Fibroblast of lung (primary cell): ENCODE measurements at regions not wholly inside any gene's neighbourhood (a gene's known extent, or its start where the extent isn't known, plus 50 kb on each side); places are given as distances from the start of the nearest gene placed in this dataset.

ENCODE experiments used
- EZH2 ChIP-seq: IDR thresholded peaks from 2 replicates; pipeline ENCODE4 v1.5.1; 2012; ENCODE audit warnings: low read length, control low read depth, mild to moderate bottlenecking; ENCODE audit errors: missing control alignments
- TF ChIP-seq, protein P1 (sequence below), 2 donors: IDR thresholded peaks in 1 of 2; conservative IDR thresholded peaks in 1 of 2; 1 replicate in 1 of 2; 2 replicates in 1 of 2; pipeline ENCODE4 v1.5.1; 2011 to 2012; ENCODE audit warnings: low read length in 2 of 2, control low read depth in 1 of 2, inconsistent platforms in 1 of 2, low read depth in 1 of 2, mild to moderate bottlenecking in 1 of 2

DNA sequence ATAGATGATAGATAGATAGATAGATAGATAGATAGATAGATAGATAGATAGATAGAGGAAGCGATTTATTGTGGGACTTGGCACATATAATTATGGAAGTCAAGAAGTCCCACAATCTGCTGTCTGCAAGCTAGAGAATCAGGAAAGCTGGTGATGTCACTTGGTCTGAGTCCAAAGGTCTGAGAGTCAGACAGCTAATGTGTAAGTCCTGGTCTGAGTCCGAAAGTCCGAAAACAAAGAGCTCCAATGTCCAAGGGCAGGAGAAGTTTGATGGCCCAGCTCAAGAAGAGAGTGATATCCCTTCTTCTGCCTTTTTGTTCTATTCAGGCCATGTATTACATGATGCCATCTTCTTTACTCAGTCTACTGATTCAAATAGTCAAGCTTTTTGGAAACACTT, 53.8 kb upstream of the TCF7L2 start:
- TF ChIP-seq, protein P1, sequence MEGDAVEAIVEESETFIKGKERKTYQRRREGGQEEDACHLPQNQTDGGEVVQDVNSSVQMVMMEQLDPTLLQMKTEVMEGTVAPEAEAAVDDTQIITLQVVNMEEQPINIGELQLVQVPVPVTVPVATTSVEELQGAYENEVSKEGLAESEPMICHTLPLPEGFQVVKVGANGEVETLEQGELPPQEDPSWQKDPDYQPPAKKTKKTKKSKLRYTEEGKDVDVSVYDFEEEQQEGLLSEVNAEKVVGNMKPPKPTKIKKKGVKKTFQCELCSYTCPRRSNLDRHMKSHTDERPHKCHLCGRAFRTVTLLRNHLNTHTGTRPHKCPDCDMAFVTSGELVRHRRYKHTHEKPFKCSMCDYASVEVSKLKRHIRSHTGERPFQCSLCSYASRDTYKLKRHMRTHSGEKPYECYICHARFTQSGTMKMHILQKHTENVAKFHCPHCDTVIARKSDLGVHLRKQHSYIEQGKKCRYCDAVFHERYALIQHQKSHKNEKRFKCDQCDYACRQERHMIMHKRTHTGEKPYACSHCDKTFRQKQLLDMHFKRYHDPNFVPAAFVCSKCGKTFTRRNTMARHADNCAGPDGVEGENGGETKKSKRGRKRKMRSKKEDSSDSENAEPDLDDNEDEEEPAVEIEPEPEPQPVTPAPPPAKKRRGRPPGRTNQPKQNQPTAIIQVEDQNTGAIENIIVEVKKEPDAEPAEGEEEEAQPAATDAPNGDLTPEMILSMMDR (conservative IDR thresholded peaks at IDR 0.05 in 1 of 2, IDR thresholded peaks at IDR 0.05 in 1 of 2; ENCODE audit: low read depth in 1 of 2, low read length in 2 of 2), result no peak
- no peak for TF ChIP-seq EZH2
